NCI-H1436 (cell line): ENCODE measurements at regions not wholly inside any gene's neighbourhood (a gene's known extent, or its start where the extent isn't known, plus 50 kb on each side); places are given as distances from the start of the nearest gene placed in this dataset.
"Not testable (repeated sequence)": the region's sequence is repeated elsewhere in the genome, so short reads cannot be mapped to it uniquely, and the experiment has no call there.

Source experiments
- DNase-seq: peaks from one replicate; lab custom pipeline; 2025; lab: John Stamatoyannopoulos, UW

DNA sequence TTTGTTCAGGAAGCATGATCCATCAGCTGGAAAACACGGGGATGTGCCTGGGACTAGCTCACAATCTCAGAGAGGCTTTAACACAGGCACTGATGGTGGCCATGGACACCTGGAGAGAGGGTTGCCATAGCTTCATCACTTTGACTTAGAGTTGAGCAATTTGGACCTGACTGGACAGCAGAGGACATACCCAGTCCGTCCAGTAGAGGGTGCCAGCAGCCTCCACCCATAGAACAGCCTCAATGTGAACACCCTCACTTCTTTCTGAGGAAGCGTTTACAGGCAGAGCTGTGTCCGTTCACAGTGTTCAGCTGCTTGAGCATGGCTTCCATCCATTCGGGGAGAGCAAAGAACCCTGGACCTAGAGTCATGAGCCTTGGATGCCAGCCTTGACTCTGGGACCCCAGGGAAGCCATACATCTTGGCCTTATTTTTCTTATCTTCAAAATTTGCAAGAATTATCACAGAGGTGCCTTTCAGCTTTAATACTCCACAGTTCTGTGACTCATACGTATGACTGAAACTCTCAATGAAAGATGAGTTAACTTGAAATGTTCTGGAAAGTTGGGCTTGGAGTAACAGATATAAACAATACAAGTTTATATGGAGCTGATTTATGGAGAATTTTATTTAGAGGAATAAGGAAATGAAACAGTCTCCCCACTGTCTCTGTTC lies 302.9 kb upstream of the PODXL start:
- DNase-seq = peak; percentile 0

GRCh38 chr7:131858611-131859010 lies 302.2 kb upstream of the PODXL start:
- DNase-seq = no peak

DNA sequence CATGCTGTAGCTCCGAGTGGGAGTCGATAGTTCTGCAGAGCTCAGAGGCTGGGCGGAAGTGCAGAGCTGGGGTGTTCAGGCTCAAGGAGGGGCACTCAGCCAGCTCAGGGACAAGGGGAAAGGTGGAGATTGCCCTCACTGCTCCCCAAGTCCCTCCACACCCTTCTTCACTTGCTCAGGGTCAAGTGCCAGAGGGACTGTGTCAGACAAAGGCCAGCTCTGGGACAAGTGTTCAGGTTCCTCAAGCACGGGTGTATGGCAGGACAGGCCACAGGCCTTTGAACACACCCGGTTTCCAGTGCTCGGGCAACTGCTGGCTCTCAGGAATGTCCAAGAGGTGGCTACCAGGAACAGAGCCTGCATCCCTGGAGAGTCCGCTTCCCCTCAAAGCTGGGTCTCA lies 293.0 kb upstream of the PODXL start:
- no peak for DNase-seq

GRCh38 chr7:131848033-131848432 lies 291.6 kb upstream of the PODXL start:
- no peak for DNase-seq

DNA sequence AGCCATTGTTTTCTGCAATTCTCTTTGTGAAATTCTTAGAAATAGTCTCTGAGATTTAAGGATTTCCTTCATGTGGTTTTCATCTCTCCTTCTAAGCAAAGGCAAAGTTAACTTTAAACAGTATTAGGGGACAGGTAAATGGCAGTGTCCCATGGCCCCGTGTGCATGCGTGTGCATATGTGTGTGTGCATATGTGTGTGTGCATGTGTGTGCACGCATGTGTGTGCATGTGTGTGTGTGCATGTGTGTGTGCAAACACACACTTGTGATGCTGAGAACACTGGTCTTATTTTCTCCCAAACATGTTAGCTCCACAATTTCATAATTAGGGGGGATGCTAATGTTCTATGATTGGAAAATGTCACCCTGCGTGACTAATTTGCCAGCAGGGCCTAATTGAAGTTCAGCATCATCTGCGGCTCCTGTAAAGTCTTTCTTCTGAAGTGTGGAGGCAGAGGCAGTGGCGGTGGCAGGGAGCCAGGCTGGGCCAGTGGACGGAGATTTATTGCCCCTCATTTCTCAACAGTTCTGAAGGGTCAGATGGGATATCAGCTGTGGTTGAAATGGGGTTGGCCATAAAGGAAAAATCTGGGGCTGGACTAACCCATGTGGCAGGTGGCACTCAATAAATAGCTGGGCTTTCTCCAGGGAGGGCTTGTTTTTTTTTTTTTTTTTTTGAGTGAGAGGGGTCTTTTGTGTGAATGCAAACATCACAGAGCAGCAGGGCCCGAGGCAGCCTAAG lies 289.3 kb upstream of the PODXL start:
- no peak for DNase-seq

DNA sequence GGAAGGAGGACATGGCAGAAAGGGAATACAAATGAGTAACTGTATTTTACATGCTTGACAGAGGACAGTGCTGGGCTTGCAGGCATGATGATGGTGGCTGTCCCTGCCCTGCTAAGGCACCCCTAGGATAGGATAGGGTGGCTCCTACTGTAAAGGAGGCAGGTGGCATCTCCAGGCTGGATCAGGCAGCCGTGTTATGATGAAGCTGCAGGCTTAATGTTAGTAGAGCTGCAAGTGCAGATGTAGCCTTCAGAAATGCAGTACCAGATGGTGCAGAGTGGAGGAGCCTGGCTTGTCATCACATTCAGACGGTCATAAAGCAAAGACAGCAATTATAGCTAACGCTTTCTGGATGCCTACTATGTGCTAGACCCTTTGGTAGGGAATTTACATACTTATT lies 287.9 kb upstream of the PODXL start:
- DNase-seq = no peak

DNA sequence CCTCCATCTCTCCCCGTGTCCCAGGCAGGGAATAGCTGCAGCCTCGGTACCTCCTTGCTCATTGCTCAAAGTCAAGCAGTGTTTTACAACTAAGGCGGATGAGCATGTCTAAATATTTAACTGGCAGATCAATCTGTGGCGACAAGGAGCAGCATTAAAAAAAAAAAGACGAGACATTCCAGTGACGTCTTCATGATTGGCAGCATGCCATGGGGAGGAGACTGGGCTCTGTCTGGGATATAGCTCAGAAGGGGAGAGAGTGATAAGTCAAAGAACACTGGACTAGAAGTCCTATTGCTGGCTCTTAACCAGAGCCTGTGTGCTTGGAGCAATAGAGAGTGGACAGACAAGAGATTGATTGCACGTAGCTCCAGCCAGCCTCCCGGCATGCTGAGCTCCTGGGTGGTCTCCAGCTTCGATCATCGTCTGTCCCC lies 287.5 kb upstream of the PODXL start:
- DNase-seq = no peak

- DNase-seq = no peak
These were observed 283.7 kb upstream of the PODXL start for GRCh38 chr7:131839967-131840690.

GRCh38 chr7:131836733-131837132 lies 280.3 kb upstream of the PODXL start:
- DNase-seq = no peak

DNA sequence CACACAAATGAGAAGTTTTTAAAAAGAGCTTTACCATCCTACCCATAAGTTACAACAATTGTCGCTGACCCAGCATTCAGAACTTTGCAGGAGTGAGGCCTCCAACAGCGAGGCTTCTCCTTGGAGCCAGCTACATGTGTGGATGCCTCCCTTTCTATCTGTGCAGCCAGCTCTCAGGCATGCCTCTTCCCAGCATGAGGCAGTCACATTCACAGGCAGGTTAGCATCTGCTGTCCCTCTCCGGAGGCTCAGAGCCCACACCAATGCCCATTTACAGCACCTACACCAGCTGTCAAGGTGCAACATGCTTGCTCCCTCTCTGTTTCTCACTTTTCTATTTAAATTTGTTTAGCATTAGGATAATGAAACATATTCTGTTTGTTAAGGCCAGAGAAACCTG lies 278.7 kb upstream of the PODXL start:
- DNase-seq = no peak

DNA sequence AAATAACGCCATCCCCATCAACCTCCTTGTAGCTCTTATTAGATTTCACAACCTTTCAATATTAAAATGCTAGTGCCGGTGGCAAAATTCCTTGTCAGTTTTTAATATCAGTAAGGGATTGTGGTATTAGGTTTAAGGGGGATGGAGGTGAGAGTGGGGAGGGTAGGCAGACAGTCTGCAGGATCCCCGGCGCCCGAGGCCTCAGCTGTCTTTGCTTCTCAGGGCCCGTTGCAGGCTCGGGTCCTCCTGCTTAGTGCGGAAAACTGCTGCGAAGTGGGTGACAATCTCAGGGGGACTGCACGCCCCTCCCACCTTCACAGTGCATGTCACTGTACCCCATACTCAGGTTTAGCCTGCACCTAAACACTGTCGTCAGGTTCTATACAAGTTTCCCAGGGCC lies 274.3 kb upstream of the PODXL start:
- DNase-seq = no peak

DNA sequence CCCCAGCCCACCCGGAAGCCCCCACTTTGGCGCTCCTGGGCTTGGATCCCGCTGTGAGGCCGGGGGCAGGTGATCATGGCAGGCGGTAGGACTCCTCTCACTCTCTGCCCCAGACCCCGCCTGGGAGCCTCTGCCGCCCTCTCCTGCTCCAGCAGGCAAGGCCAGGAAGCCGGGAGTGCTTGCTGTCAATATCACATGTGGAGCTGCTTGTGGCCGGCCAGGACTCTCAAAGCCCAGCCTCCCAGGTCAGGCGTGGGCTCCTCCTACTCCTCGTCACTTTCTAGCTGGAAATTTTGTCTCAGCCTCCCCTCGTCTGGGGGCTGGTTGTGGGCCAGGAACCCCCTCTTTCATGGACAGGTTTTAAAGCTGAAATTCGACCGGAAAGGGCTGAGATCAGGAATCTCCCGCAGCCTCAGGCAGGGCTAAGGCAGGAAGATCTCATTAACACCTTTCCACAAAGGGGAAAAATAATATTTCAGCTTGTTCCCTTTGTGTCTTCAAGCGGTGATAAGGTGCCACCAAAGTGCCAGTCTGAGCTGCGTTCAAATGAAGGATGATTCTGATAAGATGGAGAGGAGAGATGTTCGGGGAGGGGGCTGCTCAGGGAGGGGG lies 273.6 kb upstream of the PODXL start:
- DNase-seq = no peak

GRCh38 chr7:131827421-131827820 lies 271.0 kb upstream of the PODXL start:
- no peak for DNase-seq

GRCh38 chr7:131826960-131827359 lies 270.5 kb upstream of the PODXL start:
- DNase-seq = no peak

- not testable (repeated sequence) for DNase-seq
These were observed 267.6 kb upstream of the PODXL start for GRCh38 chr7:131823961-131824440.

DNA sequence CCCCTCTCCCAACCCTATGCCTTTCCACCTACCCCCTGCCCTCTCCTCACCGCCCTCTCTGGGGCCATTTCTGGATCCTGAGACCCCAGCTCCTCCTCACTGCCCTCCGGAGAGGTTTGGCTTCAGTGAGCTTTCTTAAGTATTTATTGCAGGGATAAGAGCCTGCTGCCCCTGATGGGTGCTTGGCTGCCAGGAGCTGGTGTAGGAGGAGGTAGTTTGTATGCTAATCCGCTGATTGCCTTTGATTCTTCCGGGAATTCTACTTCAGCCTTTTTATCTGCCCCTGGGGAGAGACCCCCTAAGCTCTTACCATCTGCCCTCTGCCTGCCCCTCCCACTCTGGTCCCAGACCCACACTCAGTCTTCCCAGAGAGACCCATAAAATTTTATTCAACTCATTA lies 263.5 kb upstream of the PODXL start:
- DNase-seq = no peak

- no peak for DNase-seq
These were observed 260.1 kb upstream of the PODXL start for GRCh38 chr7:131816391-131817007.

GRCh38 chr7:131808736-131809135 lies 252.3 kb upstream of the PODXL start:
- no peak for DNase-seq

DNA sequence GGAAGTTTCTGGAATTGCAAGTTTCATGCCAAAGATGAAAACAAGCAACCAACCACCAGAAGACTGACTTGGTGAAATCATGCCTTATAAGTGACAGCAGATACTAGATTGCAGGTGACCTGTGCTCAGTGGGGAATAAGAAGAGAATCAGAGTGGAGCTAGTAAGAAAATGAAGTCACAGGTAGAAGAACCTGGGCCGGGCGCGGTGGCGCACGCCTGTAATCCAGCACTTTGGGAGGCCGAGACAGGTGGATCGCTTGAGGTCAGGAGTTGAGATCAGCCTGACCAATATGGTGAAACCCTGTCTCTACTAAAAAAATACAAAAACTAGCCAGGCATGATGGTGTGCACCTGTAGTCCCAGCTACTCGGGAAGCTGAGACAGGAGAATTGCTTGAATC lies 251.7 kb upstream of the PODXL start:
- DNase-seq = not testable (repeated sequence)

GRCh38 chr7:131803816-131804215 lies 247.4 kb upstream of the PODXL start:
- DNase-seq = no peak

DNA sequence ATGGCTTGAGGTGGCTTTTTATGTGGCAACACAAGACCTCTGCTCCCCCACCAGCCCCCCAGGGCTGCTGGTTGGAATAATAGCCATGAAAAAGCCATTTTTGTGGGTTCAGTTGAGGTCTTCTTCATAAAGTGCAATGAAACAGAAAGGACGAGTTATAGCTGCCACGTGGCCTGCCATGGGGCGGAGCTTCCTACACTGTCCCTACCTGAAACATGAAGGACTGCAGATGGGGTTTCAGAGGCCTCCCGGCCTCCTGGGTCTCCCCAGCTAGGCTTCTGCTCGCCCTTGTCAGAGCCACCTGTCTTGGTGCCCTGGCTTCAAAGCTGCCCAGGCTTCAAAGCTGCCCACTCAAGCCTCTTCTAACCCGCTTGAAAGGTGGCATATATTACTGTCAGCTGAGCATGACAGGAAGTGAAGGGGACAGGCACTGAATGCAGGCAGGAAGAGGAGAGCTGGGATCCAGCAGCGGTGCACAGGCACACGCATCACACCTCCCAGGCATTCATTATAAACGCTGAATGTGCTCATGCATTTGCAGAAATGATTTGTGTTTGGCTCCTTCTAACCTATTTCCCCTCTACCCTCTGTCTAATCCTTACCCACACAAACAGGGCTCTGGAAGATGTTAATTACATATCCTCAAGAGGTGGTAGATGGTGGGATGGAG lies 245.9 kb upstream of the PODXL start:
- DNase-seq = no peak
